SKM-1 treated with dmso at 0.1 percent for 144 hours (cell line): ENCODE measurements at regions not wholly inside any gene's neighbourhood (a gene's known extent, or its start where the extent isn't known, plus 50 kb on each side); places are given as distances from the start of the nearest gene placed in this dataset.

Experiments used
- DNase-seq: peaks from one replicate; lab custom pipeline; 2025; ENCODE audit not compliant: unreplicated experiment; lab: John Stamatoyannopoulos, UW

- DNase-seq: no peak
Observed at GRCh38 chr5:15026944-15027343, 155.4 kb upstream of the ANKH start.

- no peak for DNase-seq
Observed at GRCh38 chr5:15026011-15026893, 154.7 kb upstream of the ANKH start.

- no peak for DNase-seq
Observed at GRCh38 chr5:15023846-15024245, 152.3 kb upstream of the ANKH start.

- DNase-seq: no peak
Observed at GRCh38 chr5:15023266-15023665, 151.7 kb upstream of the ANKH start.

GRCh38 chr5:15021266-15022046 lies 149.9 kb upstream of the ANKH start:
- DNase-seq: no peak

GRCh38 chr5:15020736-15021135 lies 149.2 kb upstream of the ANKH start:
- no peak for DNase-seq

GRCh38 chr5:15014809-15015208 lies 143.2 kb upstream of the ANKH start:
- DNase-seq: no peak

GRCh38 chr5:15013654-15014463 lies 142.3 kb upstream of the ANKH start:
- DNase-seq: peak; percentile 44

GRCh38 chr5:15012061-15012460 lies 140.5 kb upstream of the ANKH start:
- no peak for DNase-seq

GRCh38 chr5:15010936-15011335 lies 139.4 kb upstream of the ANKH start:
- DNase-seq: no peak

GRCh38 chr5:15009420-15009819 lies 137.8 kb upstream of the ANKH start:
- DNase-seq: no peak

GRCh38 chr5:15008921-15009320 lies 137.3 kb upstream of the ANKH start:
- DNase-seq: no peak

- no peak for DNase-seq
Observed at GRCh38 chr5:15008476-15008875, 136.9 kb upstream of the ANKH start.

- no peak for DNase-seq
Observed at GRCh38 chr5:15007646-15008045, 136.1 kb upstream of the ANKH start.

GRCh38 chr5:15004506-15004905 lies 132.9 kb upstream of the ANKH start:
- DNase-seq: no peak

GRCh38 chr5:15003511-15003920 lies 131.9 kb upstream of the ANKH start:
- peak; percentile 69 for DNase-seq

- DNase-seq: no peak
Observed at GRCh38 chr5:15002791-15003190, 131.2 kb upstream of the ANKH start.

GRCh38 chr5:15002173-15002572 lies 130.6 kb upstream of the ANKH start:
- no peak for DNase-seq

GRCh38 chr5:15001517-15001916 lies 129.9 kb upstream of the ANKH start:
- no peak for DNase-seq

GRCh38 chr5:14998491-14998890 lies 126.9 kb upstream of the ANKH start:
- DNase-seq: peak; percentile 5

GRCh38 chr5:14996997-14997396 lies 125.4 kb upstream of the ANKH start:
- no peak for DNase-seq
